Karpas-422 (cell line): ENCODE measurements at regions not wholly inside any gene's neighbourhood (a gene's known extent, or its start where the extent isn't known, plus 50 kb on each side); places are given as distances from the start of the nearest gene placed in this dataset.

ENCODE experiments used
- DNase-seq: peaks from one replicate; pipeline ENCODE4 v3.0.0-alpha.2; 2015
- H2AFZ ChIP-seq: fragments of 200-600 bp; sonication (generic); 2 replicates; pipeline ENCODE4 v1.6.1; 2014; ENCODE audit warnings: antibody characterized with exemption, low read length, mixed read lengths
- H3K27ac ChIP-seq: fragments of 200-600 bp; sonication (generic); 2 replicates; pipeline ENCODE4 v1.5.1; 2014; ENCODE audit warnings: mild to moderate bottlenecking, low read length, moderate library complexity
- H3K27me3 ChIP-seq: fragments of 200-600 bp; sonication (generic); 2 replicates; pipeline ENCODE4 v1.6.1; 2014; ENCODE audit warnings: low read length, mixed read lengths
- H3K36me3 ChIP-seq: fragments of 200-600 bp; sonication (generic); 2 replicates; pipeline ENCODE4 v1.6.1; 2014; ENCODE audit warnings: low read length, mixed read lengths; ENCODE audit not compliant: insufficient read depth
- H3K4me1 ChIP-seq: fragments of 200-600 bp; sonication (generic); 2 replicates; pipeline ENCODE4 v1.6.1; 2014; ENCODE audit warnings: mild to moderate bottlenecking, low read length, mixed read lengths
- H3K4me2 ChIP-seq: fragments of 200-600 bp; sonication (generic); 2 replicates; pipeline ENCODE4 v1.6.1; 2014; ENCODE audit warnings: low read length, low read depth, mild to moderate bottlenecking; ENCODE audit not compliant: poor library complexity, severe bottlenecking
- H3K4me3 ChIP-seq: fragments of 200-600 bp; sonication (generic); 2 replicates; pipeline ENCODE4 v1.5.1; 2014; ENCODE audit warnings: mild to moderate bottlenecking, antibody characterized with exemption, low read length, mixed read lengths
- H3K79me2 ChIP-seq: fragments of 200-600 bp; sonication (generic); 2 replicates; pipeline ENCODE4 v1.6.1; 2014; ENCODE audit warnings: mild to moderate bottlenecking, low read length, mixed read lengths
- H3K9ac ChIP-seq: fragments of 200-600 bp; sonication (generic); 2 replicates; pipeline ENCODE4 v1.6.0; 2014; ENCODE audit warnings: low read length
- H3K9me2 ChIP-seq: fragments of 200-600 bp; sonication (generic), shearing (Covaris generic); replicated peaks from 2 replicates; pipeline ENCODE4 v1.6.0; 2014; ENCODE audit warnings: mild to moderate bottlenecking, low read length, moderate library complexity; ENCODE audit not compliant: insufficient read depth
- H3K9me3 ChIP-seq: fragments of 300-700, 200-600 bp; sonication (generic); 2 replicates; pipeline ENCODE4 v1.6.1; 2014; ENCODE audit warnings: low read length, mixed read lengths
- H4K20me1 ChIP-seq: fragments of 200-600 bp; sonication (generic); 2 replicates; pipeline ENCODE4 v1.6.1; 2014; ENCODE audit warnings: mild to moderate bottlenecking, antibody characterized with exemption, low read length, low read depth; ENCODE audit not compliant: insufficient read depth

DNA sequence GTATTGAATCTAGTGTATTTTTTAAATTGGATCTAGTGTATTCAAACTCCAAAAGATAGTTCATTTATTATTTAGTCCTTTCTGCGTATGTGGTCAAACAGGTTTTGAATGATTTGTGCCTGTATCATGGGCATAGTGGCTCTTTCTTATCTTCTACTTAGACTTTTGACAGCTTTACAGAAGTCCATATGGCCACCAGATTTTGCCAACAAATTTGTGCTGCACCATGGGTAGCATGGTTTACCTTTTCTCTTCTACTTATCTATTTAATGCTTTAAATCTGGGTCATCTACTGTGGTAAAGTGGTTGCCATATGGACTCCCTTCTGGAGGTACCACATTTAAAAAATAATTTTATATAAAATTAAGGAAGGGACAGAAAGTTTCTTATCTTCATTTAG is 66.9 kb upstream of the CADM2 start:
- Histone ChIP-seq H2AFZ (no peak overlapping the region), H3K4me2 (no peak overlapping the region), H3K9ac (no peak overlapping the region), H3K9me3 (peaks cover 6% of the 10 kb centered on the region; the same call in 1 of the 2 replicates), H3K36me3 (no peaks in the 10 kb centered on the region), H3K27me3 (no peaks in the 10 kb centered on the region), H3K27ac (no peak overlapping the region), H3K4me3 (no peak overlapping the region), H4K20me1 (no peaks in the 10 kb centered on the region), H3K4me1 (no peaks in the 10 kb centered on the region), H3K79me2 (no peaks in the 10 kb centered on the region), H3K9me2 (no peaks in the 10 kb centered on the region)
- no peak for DNase-seq

DNA sequence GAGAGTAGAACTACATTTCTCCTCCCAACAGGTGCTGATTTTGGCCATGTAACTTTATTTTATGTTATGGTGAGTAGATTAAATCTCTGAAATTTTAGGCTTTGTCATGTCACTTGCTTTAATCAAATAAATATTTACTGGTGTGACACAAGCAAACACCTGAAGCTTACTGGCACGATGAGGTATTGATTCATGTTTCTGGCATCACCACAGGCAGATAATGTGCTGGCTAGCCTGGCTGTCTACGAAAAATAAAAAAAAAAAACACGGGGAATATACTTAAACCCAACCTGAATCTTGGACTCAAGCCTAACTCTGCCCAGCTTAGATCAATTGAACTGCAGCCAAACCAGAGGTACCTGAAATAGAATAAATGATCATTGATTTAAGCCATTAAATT is 65.6 kb upstream of the CADM2 start:
- H3K4me3 ChIP-seq: no peak overlapping the region
- H3K27ac ChIP-seq: no peak overlapping the region
- no peaks in the 10 kb centered on the region for H3K36me3 ChIP-seq

DNA sequence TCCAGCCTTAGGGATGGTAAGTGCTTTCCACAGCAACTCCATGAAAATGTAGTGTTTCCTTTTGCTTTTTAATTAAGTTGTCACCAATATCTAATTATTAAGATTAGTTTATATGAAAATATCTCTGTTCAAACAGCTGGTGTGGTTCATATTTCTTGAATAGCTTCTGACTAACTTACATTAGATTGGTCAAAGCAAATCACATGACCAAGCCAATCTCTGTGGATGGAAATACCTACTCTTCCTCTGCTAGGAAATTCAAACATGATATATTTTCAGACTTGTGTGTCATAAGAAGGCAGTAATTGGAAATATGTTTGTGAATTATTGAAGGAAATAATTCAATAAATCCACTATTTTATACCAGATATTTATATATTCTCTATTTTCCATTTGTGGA is 54.6 kb upstream of the CADM2 start:
- DNase-seq: no peak
- no peaks in the 10 kb centered on the region for H4K20me1 ChIP-seq
- no peak overlapping the region for H3K27ac ChIP-seq
- H3K36me3 ChIP-seq: no peaks in the 10 kb centered on the region
- H3K27me3 ChIP-seq: no peaks in the 10 kb centered on the region
- no peak overlapping the region for H3K4me3 ChIP-seq
- H3K9me2 ChIP-seq: no peaks in the 10 kb centered on the region
- no peaks in the 10 kb centered on the region; the same call in 1 of the 2 replicates for H3K9me3 ChIP-seq
- no peaks in the 10 kb centered on the region for H3K79me2 ChIP-seq
- no peak overlapping the region for H3K9ac ChIP-seq
- H3K4me1 ChIP-seq: no peaks in the 10 kb centered on the region
- H2AFZ ChIP-seq: no peak overlapping the region
- no peak overlapping the region for H3K4me2 ChIP-seq

More for the DNA sequence above, 65.6 kb upstream of the CADM2 start:
- Histone ChIP-seq H3K9me2 (no peaks in the 10 kb centered on the region), H3K79me2 (no peaks in the 10 kb centered on the region), H3K9ac (no peak overlapping the region), H3K4me2 (no peak overlapping the region), H2AFZ (no peak overlapping the region), H3K9me3 (peaks cover 6% of the 10 kb centered on the region; the same call in 1 of the 2 replicates), H4K20me1 (no peaks in the 10 kb centered on the region), H3K27me3 (no peaks in the 10 kb centered on the region), H3K4me1 (no peaks in the 10 kb centered on the region)
- no peak for DNase-seq

DNA sequence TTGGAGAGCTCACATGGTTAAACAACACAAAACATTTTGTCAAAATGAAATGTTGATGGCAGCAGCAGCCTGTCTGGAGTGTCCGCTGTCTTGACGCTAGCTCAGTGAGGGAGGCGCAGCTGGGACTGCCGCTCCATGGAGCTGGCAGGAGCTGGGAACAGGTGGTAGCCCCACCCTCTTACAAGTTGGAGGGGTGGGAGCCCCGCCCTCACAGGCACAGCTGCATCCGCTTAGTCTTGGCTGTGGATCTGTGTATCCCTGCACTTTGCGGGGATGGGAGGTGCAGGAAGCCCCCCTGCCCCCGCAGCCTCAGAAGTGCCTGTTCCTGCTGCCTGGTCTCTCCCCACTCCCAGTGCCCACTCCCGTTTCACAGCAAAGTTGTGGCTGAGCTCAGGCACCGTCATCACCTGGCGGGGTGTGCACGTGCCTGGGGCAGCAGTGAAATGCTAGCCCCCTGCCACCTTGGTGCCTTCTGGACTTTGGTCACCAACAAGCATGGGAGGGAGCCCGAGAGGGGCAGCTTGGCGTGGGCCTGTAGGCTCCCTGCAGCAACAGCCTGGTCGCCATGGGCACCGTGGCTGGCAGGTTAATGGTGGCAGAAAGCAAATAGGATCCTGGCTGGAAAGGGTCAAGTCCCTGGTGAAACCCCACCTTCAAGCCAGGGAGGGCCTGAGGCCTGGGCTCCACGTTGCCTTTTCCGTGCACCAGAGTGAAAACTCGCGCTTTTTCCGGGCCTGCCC is 53.8 kb upstream of the CADM2 start:
- Histone ChIP-seq H3K36me3 (no peaks in the 10 kb centered on the region), H3K4me2 (no peak overlapping the region), H3K9ac (no peak overlapping the region), H3K27ac (no peak overlapping the region), H3K4me3 (no peak overlapping the region), H3K27me3 (no peaks in the 10 kb centered on the region), H3K9me3 (no peaks in the 10 kb centered on the region; the same call in 1 of the 2 replicates), H3K9me2 (no peaks in the 10 kb centered on the region), H3K4me1 (no peaks in the 10 kb centered on the region), H2AFZ (no peak overlapping the region), H3K79me2 (no peaks in the 10 kb centered on the region), H4K20me1 (no peaks in the 10 kb centered on the region)
- no peak for DNase-seq

DNA sequence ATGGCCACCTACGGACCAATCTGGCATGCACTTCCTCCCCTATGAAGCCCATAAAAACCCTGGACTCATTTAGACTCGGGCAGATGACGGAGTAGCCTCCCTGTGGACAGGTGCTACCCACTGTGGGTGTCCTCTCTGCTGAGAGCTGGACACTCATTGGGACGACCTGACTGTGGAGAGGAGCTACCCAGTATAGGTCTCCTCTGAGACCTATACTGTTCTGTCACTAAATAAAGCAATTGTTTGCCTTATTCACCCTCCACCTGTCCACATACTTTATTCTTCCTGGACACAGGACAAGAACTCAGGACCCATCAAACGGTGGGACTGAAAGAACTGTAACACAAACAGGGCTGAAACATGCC is 53.3 kb upstream of the CADM2 start:
- Histone ChIP-seq H3K4me1 (no peaks in the 10 kb centered on the region), H3K9me3 (no peaks in the 10 kb centered on the region; the same call in 1 of the 2 replicates), H3K4me3 (no peak overlapping the region), H3K9ac (no peak overlapping the region), H4K20me1 (no peaks in the 10 kb centered on the region), H2AFZ (no peak overlapping the region), H3K79me2 (no peaks in the 10 kb centered on the region), H3K27ac (no peak overlapping the region), H3K9me2 (no peaks in the 10 kb centered on the region), H3K4me2 (no peak overlapping the region), H3K36me3 (no peaks in the 10 kb centered on the region), H3K27me3 (no peaks in the 10 kb centered on the region)
- no peak for DNase-seq

DNA sequence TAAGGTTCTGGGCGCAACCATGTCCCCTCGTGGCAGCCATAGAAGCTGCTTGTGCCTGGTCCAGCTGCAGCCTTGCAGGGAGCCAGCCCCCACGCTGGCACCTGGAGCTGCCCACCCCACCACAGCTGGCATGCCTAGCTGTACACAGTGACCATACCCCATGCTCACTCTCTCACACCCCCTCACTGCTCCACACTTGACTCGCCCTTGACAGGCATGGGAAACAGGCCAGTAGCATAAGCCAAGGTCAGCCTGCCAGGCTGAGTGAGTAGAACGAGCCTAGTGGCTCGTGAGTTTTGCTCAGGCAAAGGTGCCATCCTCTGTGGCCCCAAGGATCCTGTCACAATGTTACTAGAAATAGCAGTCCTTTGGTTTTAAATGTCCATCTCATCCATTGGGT is 52.7 kb upstream of the CADM2 start:
- H2AFZ ChIP-seq: no peak overlapping the region
- H3K27me3 ChIP-seq: no peaks in the 10 kb centered on the region
- H3K27ac ChIP-seq: no peak overlapping the region
- no peaks in the 10 kb centered on the region for H3K79me2 ChIP-seq
- no peaks in the 10 kb centered on the region for H3K4me1 ChIP-seq
- no peaks in the 10 kb centered on the region for H4K20me1 ChIP-seq
- H3K9ac ChIP-seq: no peak overlapping the region
- DNase-seq: no peak
- no peaks in the 10 kb centered on the region for H3K9me2 ChIP-seq
- H3K4me2 ChIP-seq: no peak overlapping the region
- H3K9me3 ChIP-seq: no peaks in the 10 kb centered on the region; the same call in 1 of the 2 replicates
- no peaks in the 10 kb centered on the region for H3K36me3 ChIP-seq
- no peak overlapping the region for H3K4me3 ChIP-seq
